ENCODE measurements at regions not wholly inside any gene's neighbourhood (a gene's known extent, or its start where the extent isn't known, plus 50 kb on each side); places are given as distances from the start of the nearest gene placed in this dataset.

- WGBS, 2 donors (ENCODE audit: low coverage in 1 of 2) = 70 to 72% methylated on average over 3 of the region's 3 CpGs
- no peak overlapping the region for H3K4me3 ChIP-seq
- intact Hi-C loops (cut with DNase I; ENCODE audit: low total_unique reads) = no loop called here
- DNase-seq = no peak
- no peak overlapping the region for H3K27ac ChIP-seq
- in situ Hi-C loops (cut with MboI; ENCODE audit: low pct_ligation_motif_present in 1 of 4, low pct_unique_long_range_greater_than_20kb in 1 of 4, low sequenced_read_pairs in 3 of 4) = loop anchor here in 1 of 4 donors (25.0 kb wide), 1 partner anchor 1116 kb away; no protein-coding TSS in a partner anchor
- H3K36me3 ChIP-seq = no peaks in the 10 kb centered on the region
- TF ChIP-seq POLR2A (IDR thresholded peaks at IDR 0.05) (no peak), POLR2AphosphoS5 (IDR thresholded peaks at IDR 0.05) (no peak), EP300 (IDR thresholded peaks at IDR 0.05; ENCODE audit: low read depth) (no peak), CTCF (IDR thresholded peaks at IDR 0.05) (no peak)
- no peaks in the 10 kb centered on the region for H3K4me1 ChIP-seq
- no peaks in the 10 kb centered on the region for H3K9me3 ChIP-seq
- no peaks in the 10 kb centered on the region for H3K27me3 ChIP-seq
Observed at GRCh38 chr6:132971676-132972075, 157.3 kb downstream of the RPS12 start.

- H3K4me1 ChIP-seq = no peaks in the 10 kb centered on the region
- no peaks in the 10 kb centered on the region for H3K36me3 ChIP-seq
- no peak overlapping the region for H3K4me3 ChIP-seq
- in situ Hi-C loops (cut with MboI; ENCODE audit: low pct_ligation_motif_present in 1 of 4, low pct_unique_long_range_greater_than_20kb in 1 of 4, low sequenced_read_pairs in 3 of 4) = loop anchor here in 1 of 4 donors (25.0 kb wide), 1 partner anchor 1115 kb away; no protein-coding TSS in a partner anchor
- TF ChIP-seq EP300 (IDR thresholded peaks at IDR 0.05; ENCODE audit: low read depth) (no peak), POLR2AphosphoS5 (IDR thresholded peaks at IDR 0.05) (no peak), POLR2A (IDR thresholded peaks at IDR 0.05) (no peak), CTCF (IDR thresholded peaks at IDR 0.05) (no peak)
- H3K27me3 ChIP-seq = no peaks in the 10 kb centered on the region
- no peak overlapping the region for H3K27ac ChIP-seq
- intact Hi-C loops (cut with DNase I; ENCODE audit: low total_unique reads) = no loop called here
- H3K9me3 ChIP-seq = no peaks in the 10 kb centered on the region
- no peak for DNase-seq
Observed at GRCh38 chr6:132972254-132972653, 157.9 kb downstream of the RPS12 start.

GRCh38 chr6:132972971-132973370, 158.6 kb downstream of the RPS12 start:
- DNase-seq = no peak
- H3K4me1 ChIP-seq = no peaks in the 10 kb centered on the region
- H3K27ac ChIP-seq = no peak overlapping the region
- TF ChIP-seq POLR2A (IDR thresholded peaks at IDR 0.05) (no peak), CTCF (IDR thresholded peaks at IDR 0.05) (no peak), EP300 (IDR thresholded peaks at IDR 0.05; ENCODE audit: low read depth) (no peak), POLR2AphosphoS5 (IDR thresholded peaks at IDR 0.05) (no peak)
- H3K36me3 ChIP-seq = no peaks in the 10 kb centered on the region
- WGBS, 2 donors (ENCODE audit: low coverage in 1 of 2) = 58 to 67% methylated on average over 3 of the region's 3 CpGs
- no peaks in the 10 kb centered on the region for H3K9me3 ChIP-seq
- no peak overlapping the region for H3K4me3 ChIP-seq
- intact Hi-C loops (cut with DNase I; ENCODE audit: low total_unique reads) (no loop called here), in situ Hi-C loops (cut with MboI; ENCODE audit: low pct_ligation_motif_present in 1 of 4, low pct_unique_long_range_greater_than_20kb in 1 of 4, low sequenced_read_pairs in 3 of 4) (loop anchor here in 1 of 4 donors (25.0 kb wide), 1 partner anchor 1114 kb away; no protein-coding TSS in a partner anchor)
- H3K27me3 ChIP-seq = no peaks in the 10 kb centered on the region

GRCh38 chr6:132973514-132973993, 159.2 kb downstream of the RPS12 start:
- Histone ChIP-seq H3K4me3 (no peak overlapping the region), H3K27ac (no peak overlapping the region), H3K9me3 (no peaks in the 10 kb centered on the region), H3K27me3 (no peaks in the 10 kb centered on the region), H3K4me1 (no peaks in the 10 kb centered on the region), H3K36me3 (no peaks in the 10 kb centered on the region)
- DNase-seq = no peak
- WGBS, 2 donors (ENCODE audit: low coverage in 1 of 2) = 37 to 46% methylated on average over 3 of the region's 3 CpGs
- intact Hi-C loops (cut with DNase I; ENCODE audit: low total_unique reads) (no loop called here), in situ Hi-C loops (cut with MboI; ENCODE audit: low pct_ligation_motif_present in 1 of 4, low pct_unique_long_range_greater_than_20kb in 1 of 4, low sequenced_read_pairs in 3 of 4) (loop anchor here in 1 of 4 donors (25.0 kb wide), 1 partner anchor 1114 kb away; no protein-coding TSS in a partner anchor)
- TF ChIP-seq EP300 (IDR thresholded peaks at IDR 0.05; ENCODE audit: low read depth) (no peak), POLR2A (IDR thresholded peaks at IDR 0.05) (no peak), CTCF (IDR thresholded peaks at IDR 0.05) (no peak), POLR2AphosphoS5 (IDR thresholded peaks at IDR 0.05) (no peak)

All from transverse colon (tissue), 4 donors.